Nephron (organoid): ENCODE measurements at regions not wholly inside any gene's neighbourhood (a gene's known extent, or its start where the extent isn't known, plus 50 kb on each side); places are given as distances from the start of the nearest gene placed in this dataset.

ENCODE experiments used
- H3K27ac Mint-ChIP-seq, 3 experiments: 2 replicates each; pipeline ENCODE4 v1.8.0; 2020; ENCODE audit warnings: mixed read lengths in 3 of 3, mild to moderate bottlenecking in 2 of 3, moderate library complexity in 1 of 3
- H3K27me3 Mint-ChIP-seq: 2 replicates; pipeline ENCODE4 v1.8.0; 2021; ENCODE audit warnings: low read depth, mild to moderate bottlenecking, moderate library complexity, mixed read lengths
- H3K36me3 Mint-ChIP-seq: 2 replicates; pipeline ENCODE4 v1.8.0; 2020; ENCODE audit warnings: low read depth, mixed read lengths
- H3K4me1 Mint-ChIP-seq: 2 replicates; pipeline ENCODE4 v1.8.0; 2020; ENCODE audit warnings: mixed read lengths
- H3K4me3 Mint-ChIP-seq, 3 experiments: 2 replicates each; pipeline ENCODE4 v1.8.0; 2020; ENCODE audit warnings: mild to moderate bottlenecking in 3 of 3, mixed read lengths in 3 of 3, moderate library complexity in 2 of 3
- H3K9me3 Mint-ChIP-seq: 2 replicates; pipeline ENCODE4 v1.8.0; 2020; ENCODE audit warnings: mixed read lengths
- CTCF ChIP-seq, 3 experiments: fragments of 200-600 bp; sonication (generic); IDR thresholded peaks; one replicate each; pipeline ENCODE4 v1.5.0; 2021; ENCODE audit warnings: antibody characterized with exemption in 3 of 3; ENCODE audit not compliant: unreplicated experiment in 3 of 3

GRCh38 chr9:115202960-115203751 lies 85.2 kb upstream of the TNC start:
- Mint-ChIP-seq H3K36me3 (no peaks in the 10 kb centered on the region), H3K27ac (peak overlapping the region; percentile 28 to 46 (median 43)), H3K27me3 (no peaks in the 10 kb centered on the region), H3K9me3 (no peaks in the 10 kb centered on the region), H3K4me1 (peaks cover 16% of the 10 kb centered on the region), H3K4me3 (no peak overlapping the region)
- no peak for TF ChIP-seq CTCF (IDR thresholded peaks at IDR 0.05; ENCODE audit: unreplicated experiment in 3 of 3)

- TF ChIP-seq CTCF (IDR thresholded peaks at IDR 0.05; ENCODE audit: unreplicated experiment in 3 of 3), result no peak
- H3K4me3 Mint-ChIP-seq, result no peak overlapping the region
- H3K27me3 Mint-ChIP-seq, result no peaks in the 10 kb centered on the region
- H3K36me3 Mint-ChIP-seq, result no peaks in the 10 kb centered on the region
- H3K9me3 Mint-ChIP-seq, result no peaks in the 10 kb centered on the region
- no peak overlapping the region for H3K27ac Mint-ChIP-seq
- H3K4me1 Mint-ChIP-seq, result peaks cover 26% of the 10 kb centered on the region
Observed at GRCh38 chr9:115204904-115205453, 87.0 kb upstream of the TNC start.

- Mint-ChIP-seq H3K4me3 (no peak overlapping the region), H3K36me3 (no peaks in the 10 kb centered on the region)
Observed at GRCh38 chr9:115207003-115207836, 89.3 kb upstream of the TNC start.

GRCh38 chr9:115208501-115208900 lies 90.5 kb upstream of the TNC start:
- Mint-ChIP-seq H3K9me3 (no peaks in the 10 kb centered on the region), H3K27ac (peak overlapping the region; percentile 3 to 69 (median 28)), H3K4me3 (no peak overlapping the region), H3K27me3 (no peaks in the 10 kb centered on the region), H3K4me1 (peaks cover 42% of the 10 kb centered on the region), H3K36me3 (no peaks in the 10 kb centered on the region)
- TF ChIP-seq CTCF (IDR thresholded peaks at IDR 0.05; ENCODE audit: unreplicated experiment in 3 of 3), result no peak

More at GRCh38 chr9:115207003-115207836, 89.3 kb upstream of the TNC start:
- no peak for TF ChIP-seq CTCF (IDR thresholded peaks at IDR 0.05; ENCODE audit: unreplicated experiment in 3 of 3)
- Mint-ChIP-seq H3K4me1 (peaks cover 40% of the 10 kb centered on the region), H3K9me3 (no peaks in the 10 kb centered on the region), H3K27ac (no peak overlapping the region), H3K27me3 (no peaks in the 10 kb centered on the region)

- no peaks in the 10 kb centered on the region for H3K9me3 Mint-ChIP-seq
- H3K27ac Mint-ChIP-seq, result peak overlapping the region in 2 of 3 experiments; percentile 3 to 28
- H3K4me1 Mint-ChIP-seq, result peaks cover 51% of the 10 kb centered on the region
- H3K36me3 Mint-ChIP-seq, result no peaks in the 10 kb centered on the region
- H3K27me3 Mint-ChIP-seq, result no peaks in the 10 kb centered on the region
- no peak for TF ChIP-seq CTCF (IDR thresholded peaks at IDR 0.05; ENCODE audit: unreplicated experiment in 3 of 3)
- peak overlapping the region in 1 of 3 experiments; percentile 2 for H3K4me3 Mint-ChIP-seq
Observed at GRCh38 chr9:115209601-115210306, 91.8 kb upstream of the TNC start.
